PC-9 (cell line): ENCODE measurements at regions not wholly inside any gene's neighbourhood (a gene's known extent, or its start where the extent isn't known, plus 50 kb on each side); places are given as distances from the start of the nearest gene placed in this dataset.

ENCODE experiments used
- BruUV-seq: library from RNA; stranded (reverse); fragments of 400-500 nt; replicated peaks from 2 replicates; lab custom pipeline; 2021; lab: Mats Ljungman, UMichigan
- CTCF ChIA-PET: fragments of 300-600 bp; sonication (Branson Sonifier 250); formaldehyde crosslinking; loops from one replicate; lab custom pipeline; 2022; ENCODE audit warnings: antibody characterized with exemption; lab: Charles Lee
- POLR2A ChIA-PET: fragments of 300-600 bp; sonication (Branson Sonifier 250); formaldehyde crosslinking; loops from one replicate; lab custom pipeline; 2022; ENCODE audit warnings: antibody characterized with exemption; ENCODE audit not compliant: unreplicated experiment; lab: Charles Lee
- DNase-seq, 2 experiments: peaks; one replicate each; pipeline versions ENCODE4 v3.0.0 to v3.0.0-alpha.2; 2015 to 2022; ENCODE audit warnings: mixed read lengths in 1 of 2
- H2AFZ ChIP-seq: fragments of 200-600 bp; sonication (generic); 2 replicates; pipeline ENCODE4 v1.8.1; 2017; ENCODE audit warnings: antibody characterized with exemption
- H3F3A ChIP-seq: fragments of 200-600 bp; sonication (generic); 2 replicates; pipeline ENCODE4 v1.8.1; 2017; ENCODE audit warnings: antibody characterized with exemption, mild to moderate bottlenecking, low read depth; ENCODE audit not compliant: insufficient read depth
- H3K27ac ChIP-seq: fragments of 200-600 bp; sonication (generic); 2 replicates; pipeline ENCODE4 v1.6.1; 2016; ENCODE audit warnings: mixed run types
- H3K27me3 ChIP-seq: fragments of 200-600 bp; sonication (generic); 2 replicates; pipeline ENCODE4 v1.6.1; 2016; ENCODE audit warnings: low read depth, mixed run types; ENCODE audit not compliant: insufficient read depth
- H3K36me3 ChIP-seq: fragments of 200-600 bp; sonication (generic); 2 replicates; pipeline ENCODE4 v1.6.1; 2016; ENCODE audit warnings: low read depth, mixed run types
- H3K4me1 ChIP-seq: fragments of 200-600 bp; sonication (generic); replicated peaks from 2 replicates; pipeline ENCODE4 v1.6.1; 2016; ENCODE audit warnings: mixed run types; ENCODE audit not compliant: insufficient read depth
- H3K4me2 ChIP-seq: fragments of 200-600 bp; sonication (generic); 2 replicates; pipeline ENCODE4 v1.6.1; 2017; ENCODE audit warnings: mixed run types
- H3K4me3 ChIP-seq: fragments of 200-600 bp; sonication (generic); 2 replicates; pipeline ENCODE4 v1.6.1; 2016; ENCODE audit warnings: mixed run types
- H3K79me2 ChIP-seq: fragments of 200-600 bp; sonication (generic); 2 replicates; pipeline ENCODE4 v1.6.1; 2017; ENCODE audit warnings: low read depth, mixed run types
- H3K9me2 ChIP-seq: fragments of 200-600 bp; sonication (generic); 2 replicates; pipeline ENCODE4 v1.8.1; 2017; ENCODE audit warnings: mild to moderate bottlenecking; ENCODE audit not compliant: insufficient read depth
- H3K9me3 ChIP-seq: fragments of 200-600 bp; sonication (generic); 2 replicates; pipeline ENCODE4 v1.8.1; 2016; ENCODE audit warnings: low read depth; ENCODE audit not compliant: insufficient read depth
- H4K20me1 ChIP-seq: fragments of 200-600 bp; sonication (generic); 2 replicates; pipeline ENCODE4 v1.8.1; 2017; ENCODE audit not compliant: insufficient read depth
- EZH2 ChIP-seq: fragments of 200-600 bp; sonication (generic); IDR thresholded peaks from 2 replicates; pipeline ENCODE4 v1.8.0; 2017; ENCODE audit warnings: antibody characterized with exemption, low read depth
- intact Hi-C: fragments of 100-400 bp; cut with micrococcal nuclease; formaldehyde crosslinking; loops from one replicate; pipeline ENCODE4 v1.10.0; 2022; ENCODE audit not compliant: unreplicated experiment
- TF ChIP-seq, protein P1 (sequence below): fragments of 200-600 bp; sonication (generic); conservative IDR thresholded peaks from 2 replicates; pipeline ENCODE4 v1.6.1; 2017; ENCODE audit warnings: mixed run types, antibody characterized with exemption, mild to moderate bottlenecking, moderate library complexity

DNA sequence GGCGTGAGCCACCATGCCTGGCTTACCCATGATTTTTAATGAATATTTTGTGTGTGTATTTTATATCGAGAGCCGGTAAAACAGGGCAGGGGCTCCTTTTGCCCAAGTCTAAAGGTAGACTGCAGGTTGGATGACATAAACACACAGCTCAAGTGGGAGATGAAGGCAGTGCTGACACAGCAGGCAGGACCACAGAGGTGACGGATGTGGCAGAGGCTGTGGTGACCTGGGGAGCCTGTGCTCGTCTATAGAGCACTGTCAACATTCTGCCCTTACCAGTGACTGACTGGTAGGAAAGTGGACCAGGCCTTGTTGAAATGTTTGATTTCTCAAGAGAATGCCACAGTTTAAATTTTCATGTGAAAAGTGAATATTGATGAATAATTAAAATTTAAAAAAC is 137.5 kb downstream of the ZFP64 start:
- intact Hi-C loops = no loop called here
- no peaks in the 10 kb centered on the region for H4K20me1 ChIP-seq
- POLR2A ChIA-PET = no interaction called here
- H3K27me3 ChIP-seq = no peaks in the 10 kb centered on the region
- BruUV-seq = no TSS peak
- H3K4me2 ChIP-seq = no peak overlapping the region
- peaks cover 10% of the 10 kb centered on the region for H3K9me3 ChIP-seq
- no peaks in the 10 kb centered on the region for H3K4me1 ChIP-seq
- TF ChIP-seq EZH2 = no peak
- TF ChIP-seq, protein P1, sequence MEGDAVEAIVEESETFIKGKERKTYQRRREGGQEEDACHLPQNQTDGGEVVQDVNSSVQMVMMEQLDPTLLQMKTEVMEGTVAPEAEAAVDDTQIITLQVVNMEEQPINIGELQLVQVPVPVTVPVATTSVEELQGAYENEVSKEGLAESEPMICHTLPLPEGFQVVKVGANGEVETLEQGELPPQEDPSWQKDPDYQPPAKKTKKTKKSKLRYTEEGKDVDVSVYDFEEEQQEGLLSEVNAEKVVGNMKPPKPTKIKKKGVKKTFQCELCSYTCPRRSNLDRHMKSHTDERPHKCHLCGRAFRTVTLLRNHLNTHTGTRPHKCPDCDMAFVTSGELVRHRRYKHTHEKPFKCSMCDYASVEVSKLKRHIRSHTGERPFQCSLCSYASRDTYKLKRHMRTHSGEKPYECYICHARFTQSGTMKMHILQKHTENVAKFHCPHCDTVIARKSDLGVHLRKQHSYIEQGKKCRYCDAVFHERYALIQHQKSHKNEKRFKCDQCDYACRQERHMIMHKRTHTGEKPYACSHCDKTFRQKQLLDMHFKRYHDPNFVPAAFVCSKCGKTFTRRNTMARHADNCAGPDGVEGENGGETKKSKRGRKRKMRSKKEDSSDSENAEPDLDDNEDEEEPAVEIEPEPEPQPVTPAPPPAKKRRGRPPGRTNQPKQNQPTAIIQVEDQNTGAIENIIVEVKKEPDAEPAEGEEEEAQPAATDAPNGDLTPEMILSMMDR = no peak
- no peak overlapping the region for H2AFZ ChIP-seq
- H3K79me2 ChIP-seq = no peaks in the 10 kb centered on the region
- no peak overlapping the region for H3K4me3 ChIP-seq
- peaks cover 10% of the 10 kb centered on the region for H3K36me3 ChIP-seq
- CTCF ChIA-PET = no interaction called here
- H3K27ac ChIP-seq = no peak overlapping the region
- no peak for DNase-seq
- H3K9me2 ChIP-seq = no peaks in the 10 kb centered on the region
- no peaks in the 10 kb centered on the region for H3F3A ChIP-seq

DNA sequence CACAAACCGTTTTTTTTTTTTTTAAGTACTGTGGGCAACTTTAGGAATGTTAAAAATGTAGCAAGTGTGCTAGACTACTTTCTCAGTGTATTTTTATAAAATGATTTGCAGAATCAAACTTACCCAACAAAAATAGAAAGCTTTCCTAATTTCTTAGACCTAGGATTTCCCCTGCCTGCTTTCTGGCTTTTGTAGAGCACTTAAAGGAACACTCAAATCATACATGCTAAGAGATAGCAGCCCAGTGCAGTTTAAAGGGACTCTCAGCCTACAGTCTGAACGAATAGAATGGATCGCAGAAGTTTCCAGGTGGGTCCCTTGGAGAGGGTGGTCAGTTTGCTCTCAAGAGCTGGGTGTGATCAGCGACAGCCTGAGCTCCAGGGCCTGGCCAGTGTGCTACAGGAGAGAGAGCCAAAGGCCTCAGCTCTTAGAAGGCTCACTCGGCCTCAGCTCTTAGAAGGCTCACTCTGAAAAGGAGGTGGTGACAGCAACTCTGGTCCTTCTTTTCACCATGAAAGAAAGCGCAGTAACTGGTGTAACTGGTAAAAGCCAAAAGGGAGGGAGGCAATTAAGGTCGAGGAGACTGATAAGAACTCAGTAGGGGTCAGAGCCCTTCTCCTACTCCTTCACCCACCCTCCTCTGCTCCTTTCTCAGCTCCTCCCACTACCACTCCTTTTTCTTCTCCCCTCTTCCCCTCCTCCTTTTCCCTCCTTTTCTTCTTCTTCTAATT is 142.4 kb downstream of the ZFP64 start:
- Histone ChIP-seq H3K36me3 (no peaks in the 10 kb centered on the region), H3K27ac (no peak overlapping the region), H2AFZ (no peak overlapping the region), H3K79me2 (no peaks in the 10 kb centered on the region), H3K4me3 (no peak overlapping the region), H3K9me2 (no peaks in the 10 kb centered on the region), H3K9me3 (no peaks in the 10 kb centered on the region), H3K4me1 (no peaks in the 10 kb centered on the region), H3F3A (no peaks in the 10 kb centered on the region), H4K20me1 (no peaks in the 10 kb centered on the region), H3K4me2 (no peak overlapping the region), H3K27me3 (no peaks in the 10 kb centered on the region)
- POLR2A ChIA-PET = no interaction called here
- CTCF ChIA-PET = no interaction called here
- no TSS peak for BruUV-seq
- no peak for TF ChIP-seq EZH2
- TF ChIP-seq, protein P1 = no peak
- no peak for DNase-seq
- intact Hi-C loops = no loop called here

DNA sequence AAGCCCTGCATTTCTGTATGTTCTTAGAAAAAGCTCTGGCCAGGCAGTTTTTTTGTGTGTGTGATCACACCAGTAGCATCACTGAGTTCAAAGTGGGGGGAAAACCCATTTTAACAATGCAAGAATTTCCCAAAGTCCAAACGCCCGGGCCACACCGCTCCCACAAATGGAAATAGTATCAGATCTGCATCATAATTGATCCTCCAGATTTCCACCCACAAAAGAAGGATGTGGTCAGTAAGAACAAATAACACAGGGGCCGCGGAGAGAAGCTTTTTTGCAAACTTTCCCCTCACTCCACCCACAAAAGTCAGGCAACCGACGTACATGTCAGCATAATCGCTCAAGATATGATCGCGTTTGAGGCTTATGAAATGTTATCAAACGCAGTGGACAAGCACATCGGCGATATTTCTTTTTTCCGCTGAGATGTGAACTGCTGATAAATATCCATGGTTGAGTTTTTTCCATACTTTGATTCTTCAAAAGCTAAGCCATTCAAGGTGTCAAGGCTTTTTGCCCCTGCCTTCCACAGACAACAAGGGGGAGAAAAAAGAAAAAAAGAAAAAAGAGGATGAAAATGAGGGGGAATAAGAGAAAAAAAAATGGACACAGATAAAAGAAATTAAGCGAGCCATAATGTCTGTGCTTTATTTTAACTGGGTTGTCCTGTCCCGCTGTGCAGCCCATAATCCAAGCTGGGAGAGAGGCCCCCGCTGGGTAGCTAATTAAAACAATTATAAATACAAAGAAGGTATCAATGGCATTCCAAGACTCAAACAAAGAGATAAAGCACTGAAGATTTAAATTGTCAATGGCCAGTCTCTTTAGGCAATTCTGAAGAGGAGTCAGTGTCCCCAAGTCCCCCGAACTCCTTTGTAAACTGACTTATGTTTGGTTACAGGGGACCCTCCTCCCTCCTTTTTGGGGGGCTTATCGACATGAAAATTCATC is 143.5 kb downstream of the ZFP64 start:
- no peaks in the 10 kb centered on the region for H3K79me2 ChIP-seq
- H4K20me1 ChIP-seq = no peaks in the 10 kb centered on the region
- intact Hi-C loops = no loop called here
- no peak overlapping the region for H2AFZ ChIP-seq
- no peaks in the 10 kb centered on the region for H3K9me3 ChIP-seq
- no TSS peak for BruUV-seq
- H3K36me3 ChIP-seq = no peaks in the 10 kb centered on the region
- H3K9me2 ChIP-seq = no peaks in the 10 kb centered on the region
- H3K27ac ChIP-seq = no peak overlapping the region
- H3K4me2 ChIP-seq = no peak overlapping the region
- H3K4me1 ChIP-seq = no peaks in the 10 kb centered on the region
- TF ChIP-seq EZH2 = no peak
- TF ChIP-seq, protein P1 = no peak
- H3K4me3 ChIP-seq = no peak overlapping the region
- POLR2A ChIA-PET = interaction anchor here (0.6 kb wide), 1 partner anchor 63 kb away, joined by 11 read pairs; no protein-coding TSS in a partner anchor
- no peaks in the 10 kb centered on the region for H3F3A ChIP-seq
- CTCF ChIA-PET = no interaction called here
- H3K27me3 ChIP-seq = no peaks in the 10 kb centered on the region
- no peak for DNase-seq
